NCI-H1436 (cell line): ENCODE measurements at regions not wholly inside any gene's neighbourhood (a gene's known extent, or its start where the extent isn't known, plus 50 kb on each side); places are given as distances from the start of the nearest gene placed in this dataset.
"Not testable (repeated sequence)": the region's sequence is repeated elsewhere in the genome, so short reads cannot be mapped to it uniquely, and the experiment has no call there.

Experiments
- DNase-seq: peaks from one replicate; lab custom pipeline; 2025; lab: John Stamatoyannopoulos, UW

- no peak for DNase-seq
These were observed 141.9 kb downstream of the HMHB1 start for GRCh38 chr5:143953851-143954250.

GRCh38 chr5:143955141-143955540 lies 143.2 kb downstream of the HMHB1 start:
- DNase-seq: no peak

- DNase-seq: no peak
These were observed 145.5 kb downstream of the HMHB1 start for GRCh38 chr5:143957455-143957854.

GRCh38 chr5:143962201-143962600 lies 150.2 kb downstream of the HMHB1 start:
- no peak for DNase-seq

DNA sequence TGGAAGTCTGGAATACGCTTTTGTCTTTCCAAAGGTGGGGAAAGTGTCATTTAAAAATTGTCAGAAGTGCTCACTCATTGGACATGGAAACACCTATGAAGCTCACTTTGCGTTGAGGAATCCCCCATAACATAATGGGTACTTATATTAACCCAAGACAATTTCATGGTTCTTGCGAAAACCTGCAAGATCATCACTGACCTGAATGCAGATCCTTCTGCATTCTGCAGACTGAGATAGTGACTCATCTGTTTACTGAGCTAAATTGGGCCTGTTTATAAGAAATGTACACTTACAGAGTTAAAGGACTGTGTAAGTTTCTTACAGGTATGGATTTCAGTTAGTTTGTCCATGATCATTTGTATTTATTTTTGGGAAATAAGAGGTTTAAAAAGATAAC lies 153.0 kb downstream of the HMHB1 start:
- DNase-seq: no peak

- no peak for DNase-seq
These were observed 154.3 kb downstream of the HMHB1 start for GRCh38 chr5:143966280-143966679.

GRCh38 chr5:143968071-143968878 lies 156.3 kb downstream of the HMHB1 start:
- DNase-seq: peak; percentile 50

- no peak for DNase-seq
These were observed 158.2 kb downstream of the HMHB1 start for GRCh38 chr5:143970159-143970558.

- DNase-seq: no peak
These were observed 160.1 kb downstream of the HMHB1 start for GRCh38 chr5:143972068-143972467.

DNA sequence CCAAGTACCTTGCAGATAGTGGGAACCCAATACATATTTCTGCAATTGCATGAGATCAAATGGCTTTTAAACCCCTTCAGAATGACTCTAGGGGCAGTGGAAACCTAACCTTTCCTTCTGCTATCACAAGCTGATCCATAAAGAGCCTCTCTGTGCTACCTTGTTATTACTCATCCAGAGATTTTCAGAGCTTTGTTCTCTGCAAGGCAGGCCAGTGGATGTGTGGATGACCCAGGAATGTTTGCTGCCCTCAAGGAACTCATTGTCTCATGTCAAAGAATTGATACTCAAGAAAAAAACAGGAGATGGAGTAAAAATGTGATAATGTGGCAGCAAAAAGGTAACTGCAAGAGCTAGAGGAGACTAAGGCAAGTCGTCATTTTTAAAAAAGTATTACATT lies 164.1 kb downstream of the HMHB1 start:
- no peak for DNase-seq

- no peak for DNase-seq
These were observed 166.0 kb downstream of the HMHB1 start for GRCh38 chr5:143977891-143978461.

GRCh38 chr5:143979044-143979690 lies 167.2 kb downstream of the HMHB1 start:
- no peak for DNase-seq

DNA sequence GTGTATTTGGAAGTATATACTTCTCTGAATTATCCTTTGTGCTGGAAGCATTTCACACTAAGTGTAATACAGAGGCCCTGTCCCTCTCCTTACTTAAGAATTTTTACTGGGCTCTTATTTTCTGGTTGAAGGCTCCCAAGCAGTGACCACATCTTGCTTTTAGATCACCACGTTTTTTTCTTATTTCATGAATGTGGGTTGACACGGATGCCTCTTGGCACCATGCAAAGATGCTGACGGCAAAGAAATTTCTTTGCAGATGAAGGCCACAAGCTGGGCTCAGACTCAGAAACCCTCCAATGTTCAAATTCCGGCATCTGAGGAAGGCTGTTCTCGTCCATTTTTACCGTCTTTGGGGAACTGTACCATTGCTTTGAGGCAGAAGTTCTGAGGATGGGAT lies 168.5 kb downstream of the HMHB1 start:
- no peak for DNase-seq

DNA sequence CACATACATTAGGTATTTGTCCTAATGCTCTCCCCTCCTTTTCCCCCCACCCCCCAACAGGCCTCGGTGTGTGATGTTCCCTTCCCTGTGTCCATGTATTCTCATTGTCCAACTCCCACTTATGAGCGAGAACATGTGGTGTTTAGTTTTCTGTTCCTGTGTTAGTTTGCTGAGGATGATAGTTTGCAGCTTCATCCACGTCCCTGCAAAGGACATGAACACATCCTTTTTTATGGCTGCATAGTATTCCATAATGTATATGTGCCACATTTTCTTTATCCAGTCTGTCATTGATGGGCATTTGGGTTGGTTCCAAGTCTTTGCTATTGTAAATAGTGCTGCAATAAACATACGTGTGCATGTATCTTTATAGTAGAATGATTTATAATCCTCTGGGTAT lies 171.0 kb downstream of the HMHB1 start:
- DNase-seq: not testable (repeated sequence)

- DNase-seq: no peak
These were observed 174.0 kb downstream of the HMHB1 start for GRCh38 chr5:143985832-143986515.

DNA sequence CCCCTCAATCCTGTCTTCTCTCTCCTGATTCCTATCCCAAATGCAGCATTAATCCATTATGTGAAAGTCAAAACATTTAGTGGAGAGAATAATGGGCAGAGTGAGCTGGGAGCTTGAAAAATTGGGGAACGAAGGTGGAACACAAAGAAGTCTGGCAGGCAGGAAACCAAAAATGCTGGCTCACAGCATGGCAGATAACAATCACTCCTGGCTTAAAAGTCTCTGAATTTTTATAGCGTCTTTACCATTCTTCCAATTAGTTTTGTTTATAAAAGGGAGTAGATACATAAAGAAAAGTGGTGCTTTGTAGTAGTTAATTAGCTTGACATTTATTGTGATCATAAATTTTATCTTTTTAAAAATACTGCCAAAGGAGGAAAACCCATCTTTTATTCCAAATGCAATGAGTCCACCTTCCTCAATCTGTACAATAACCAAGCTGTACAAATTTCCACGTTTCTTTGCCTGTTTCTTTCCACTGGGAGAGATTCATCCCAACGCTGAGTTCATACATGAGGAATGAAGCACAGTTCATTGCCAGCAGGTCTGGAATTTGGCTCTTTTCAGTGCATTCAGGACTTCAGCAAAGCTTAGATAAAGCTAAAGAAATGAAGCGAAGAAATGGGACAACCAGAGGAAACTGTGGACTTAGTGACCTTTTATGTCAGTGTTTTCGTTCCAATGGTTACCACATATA lies 174.7 kb downstream of the HMHB1 start:
- no peak for DNase-seq

GRCh38 chr5:143987264-143987663 lies 175.3 kb downstream of the HMHB1 start:
- DNase-seq: no peak

DNA sequence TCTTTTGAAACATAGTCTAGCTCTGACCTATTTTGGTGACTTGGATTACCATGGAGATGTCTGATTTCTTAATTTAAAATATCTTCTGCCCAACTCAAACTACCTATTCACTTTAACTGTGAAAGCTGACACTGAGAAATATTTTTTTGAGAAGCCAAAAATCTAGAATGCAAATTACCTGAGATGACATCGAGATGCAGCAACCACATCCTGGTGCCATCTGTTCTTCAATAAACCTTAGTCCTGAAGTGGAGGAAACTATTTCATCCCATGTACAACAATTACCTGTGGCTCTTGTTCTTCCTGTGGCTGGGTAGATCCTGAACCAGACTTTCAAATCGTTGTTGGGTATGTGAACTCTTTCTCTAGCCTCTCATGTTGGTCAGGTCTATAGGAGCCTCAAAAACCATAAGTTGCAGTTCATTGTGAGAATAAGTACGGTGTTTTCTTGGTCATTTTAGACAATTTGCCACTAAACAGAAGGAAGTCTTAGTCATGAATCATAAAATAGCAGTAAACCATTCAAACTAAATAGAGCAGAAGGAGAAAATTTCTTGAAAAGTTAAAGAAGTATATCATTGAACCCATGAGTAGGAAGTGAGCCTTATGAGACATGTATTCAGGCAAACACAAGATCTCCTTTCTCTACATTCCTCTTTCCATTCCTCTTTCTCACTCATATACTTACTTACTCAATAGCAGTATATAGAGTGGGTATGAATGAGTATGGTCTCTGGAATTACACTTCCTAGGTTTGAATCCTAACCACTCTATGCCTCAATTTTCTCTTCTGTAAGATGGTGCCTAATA lies 176.0 kb downstream of the HMHB1 start:
- DNase-seq: no peak

GRCh38 chr5:143992496-143992895 lies 178.0 kb downstream of the YIPF5 start:
- DNase-seq: no peak

- peak; percentile 7 for DNase-seq
These were observed 167.6 kb downstream of the YIPF5 start for GRCh38 chr5:144002876-144003275.

- DNase-seq: no peak
These were observed 166.8 kb downstream of the YIPF5 start for GRCh38 chr5:144003636-144004035.
